A673 (cell line): ENCODE measurements at regions not wholly inside any gene's neighbourhood (a gene's known extent, or its start where the extent isn't known, plus 50 kb on each side); places are given as distances from the start of the nearest gene placed in this dataset.

Experiments used
- CTCF ChIP-seq: fragments of 300-800, 200-600 bp; sonication (generic); conservative IDR thresholded peaks from 2 replicates; pipeline ENCODE4 v1.5.1; 2017; ENCODE audit warnings: low read depth, mild to moderate bottlenecking, antibody characterized with exemption, low read length, moderate library complexity, mixed read lengths
- EZH2 ChIP-seq: fragments of 200-600 bp; sonication (generic); IDR thresholded peaks from 2 replicates; pipeline ENCODE4 v1.6.1; 2017; ENCODE audit warnings: borderline replicate concordance, low read depth, mild to moderate bottlenecking, mixed read lengths, antibody characterized with exemption, low read length; ENCODE audit not compliant: poor library complexity, severe bottlenecking

GRCh38 chr5:2326601-2327000, 424.9 kb downstream of the IRX2 start:
- TF ChIP-seq CTCF (no peak), EZH2 (no peak)
